ENCODE measurements at regions not wholly inside any gene's neighbourhood (a gene's known extent, or its start where the extent isn't known, plus 50 kb on each side); places are given as distances from the start of the nearest gene placed in this dataset.

GRCh38 chr2:51237626-51238271 lies 205.8 kb upstream of the NRXN1 start:
- DNase-seq (ENCODE audit: low spot score), result no peak

DNA sequence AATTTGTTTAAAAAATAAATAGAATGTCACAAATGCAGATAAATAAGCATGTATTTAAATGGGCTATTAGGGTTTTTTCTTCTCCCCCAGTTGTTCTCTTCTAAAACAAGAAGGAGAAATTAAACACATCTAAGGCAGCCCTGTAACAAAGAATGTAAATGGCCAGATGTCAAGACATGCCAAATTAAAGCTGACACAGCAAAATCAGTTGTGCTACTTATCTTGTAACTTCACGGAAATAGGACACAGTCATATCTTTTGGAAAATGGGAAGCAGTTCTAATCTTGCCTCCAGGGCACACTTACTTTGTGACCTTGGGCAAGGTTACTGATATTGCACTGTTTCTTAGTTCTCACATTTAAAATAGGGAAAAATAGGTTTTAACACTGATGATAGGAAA lies 200.1 kb upstream of the NRXN1 start:
- no peak for DNase-seq (ENCODE audit: low spot score)

DNA sequence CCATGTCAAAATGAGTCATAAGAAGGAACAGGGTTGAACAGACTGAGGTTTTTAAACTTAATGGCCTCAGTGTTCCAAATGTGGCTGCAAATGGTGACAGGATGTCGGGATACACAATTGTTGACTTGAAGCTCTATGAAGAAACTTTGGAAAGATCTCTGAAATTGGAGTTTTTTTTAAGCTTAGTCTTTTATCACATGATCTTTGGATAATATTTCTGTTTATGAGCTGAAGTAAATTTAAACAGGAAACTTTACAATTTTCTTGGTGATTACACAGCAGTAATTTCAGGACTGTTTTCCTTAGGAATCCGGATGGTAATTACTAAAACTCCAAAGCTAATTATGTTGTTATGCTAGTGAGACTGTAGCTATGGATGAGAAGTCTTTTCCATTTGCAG lies 199.1 kb upstream of the NRXN1 start:
- DNase-seq (ENCODE audit: low spot score), result no peak

DNA sequence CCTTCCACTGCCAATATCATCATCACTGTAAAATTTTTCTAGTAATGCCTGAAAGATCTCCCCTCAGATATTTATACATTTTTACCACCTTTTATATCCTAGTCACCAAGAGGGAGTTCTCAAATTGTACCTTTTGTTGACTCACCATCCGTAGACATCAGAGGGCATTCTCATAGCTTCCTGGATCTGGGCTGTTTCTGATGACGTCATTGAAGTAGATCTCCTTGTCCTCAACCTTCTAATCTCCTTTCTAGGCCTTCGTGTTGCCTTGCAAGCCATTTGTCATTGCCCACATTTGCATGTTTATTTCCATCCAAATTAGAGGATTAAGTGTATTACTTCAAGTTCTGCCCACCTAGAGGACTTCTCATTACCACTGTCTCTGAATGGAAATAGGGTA lies 193.4 kb upstream of the NRXN1 start:
- DNase-seq (ENCODE audit: low spot score), result no peak

GRCh38 chr2:51224790-51225189 lies 192.9 kb upstream of the NRXN1 start:
- no peak for DNase-seq (ENCODE audit: low spot score)

DNA sequence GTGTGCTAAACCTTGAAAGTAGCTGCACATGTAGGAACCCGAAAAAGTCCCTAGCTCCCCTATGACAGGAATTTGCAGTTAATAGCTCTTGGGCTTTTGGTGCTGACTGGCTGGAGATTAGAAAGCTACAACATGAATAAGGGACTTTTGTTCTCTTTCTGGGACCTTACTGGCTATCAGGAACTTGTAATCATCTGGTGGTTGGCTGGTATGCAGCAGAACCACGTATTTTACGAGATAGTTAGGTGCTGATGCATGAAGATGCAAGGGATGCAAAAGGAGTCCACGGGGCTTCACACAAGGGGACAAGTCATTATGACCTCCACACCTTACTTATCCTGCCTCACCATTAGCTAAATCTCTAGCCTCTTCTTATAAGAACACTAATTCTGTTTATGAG lies 190.2 kb upstream of the NRXN1 start:
- no peak for DNase-seq (ENCODE audit: low spot score)

GRCh38 chr2:51220606-51221005 lies 188.7 kb upstream of the NRXN1 start:
- DNase-seq (ENCODE audit: low spot score), result no peak

DNA sequence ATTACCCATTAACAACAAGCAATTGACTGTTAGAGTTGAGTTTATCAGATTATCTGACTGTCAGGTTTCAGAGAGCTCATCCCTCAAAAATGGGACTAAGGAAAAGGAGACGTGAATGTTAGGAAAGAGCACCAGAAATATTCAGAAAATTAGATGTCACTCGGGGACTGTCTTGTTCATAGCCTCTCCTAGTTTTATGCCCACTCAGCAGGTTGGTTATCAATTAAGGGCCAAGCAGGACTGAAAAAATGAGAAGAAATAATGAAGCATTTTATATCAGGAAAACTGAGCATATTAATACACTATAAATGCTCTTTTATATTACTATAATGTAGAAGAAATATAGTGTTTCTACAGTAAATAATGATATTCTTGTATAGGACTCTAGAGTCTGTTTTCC lies 188.1 kb upstream of the NRXN1 start:
- no peak for DNase-seq (ENCODE audit: low spot score)

GRCh38 chr2:51219468-51219867 lies 187.5 kb upstream of the NRXN1 start:
- no peak for DNase-seq (ENCODE audit: low spot score)

DNA sequence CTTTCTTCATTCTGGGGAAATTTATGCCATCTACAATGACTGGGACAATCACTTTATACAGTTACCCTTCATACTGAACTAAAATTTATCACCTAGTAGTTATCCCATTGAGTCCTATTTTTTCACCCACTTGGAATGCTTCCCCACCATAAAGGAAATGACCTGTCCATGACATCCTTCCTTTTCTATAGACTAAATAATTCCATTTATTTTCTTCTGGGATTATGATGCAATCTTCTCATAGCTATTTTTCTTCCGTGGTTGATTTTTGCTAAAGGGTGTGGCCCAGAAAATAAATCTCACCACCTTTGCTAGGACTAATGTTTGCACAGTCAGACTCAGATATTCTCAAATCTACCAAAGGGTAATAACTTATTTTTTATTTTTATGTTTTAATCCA lies 186.1 kb upstream of the NRXN1 start:
- DNase-seq (ENCODE audit: low spot score), result no peak

GRCh38 chr2:51213826-51214225 lies 181.9 kb upstream of the NRXN1 start:
- DNase-seq (ENCODE audit: low spot score), result no peak

DNA sequence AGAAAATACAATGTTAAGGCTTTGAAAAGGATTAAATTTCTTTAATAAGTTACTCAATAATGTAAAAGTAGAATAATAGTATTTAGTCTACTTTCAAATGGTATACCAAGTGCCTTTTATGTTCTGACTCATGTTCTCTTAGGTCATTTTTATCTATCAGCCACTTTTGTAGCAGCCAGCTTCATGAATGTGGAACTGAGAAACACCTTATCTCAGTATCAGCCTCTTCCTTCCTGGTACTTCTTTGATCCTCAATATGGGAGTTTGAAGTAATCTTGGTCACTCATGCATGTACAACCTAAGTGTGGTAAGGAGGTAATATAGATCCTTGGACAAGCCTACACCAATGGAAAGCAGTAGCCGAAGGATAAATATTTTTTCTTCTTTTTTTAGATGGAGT lies 180.4 kb upstream of the NRXN1 start:
- DNase-seq (ENCODE audit: low spot score), result no peak

DNA sequence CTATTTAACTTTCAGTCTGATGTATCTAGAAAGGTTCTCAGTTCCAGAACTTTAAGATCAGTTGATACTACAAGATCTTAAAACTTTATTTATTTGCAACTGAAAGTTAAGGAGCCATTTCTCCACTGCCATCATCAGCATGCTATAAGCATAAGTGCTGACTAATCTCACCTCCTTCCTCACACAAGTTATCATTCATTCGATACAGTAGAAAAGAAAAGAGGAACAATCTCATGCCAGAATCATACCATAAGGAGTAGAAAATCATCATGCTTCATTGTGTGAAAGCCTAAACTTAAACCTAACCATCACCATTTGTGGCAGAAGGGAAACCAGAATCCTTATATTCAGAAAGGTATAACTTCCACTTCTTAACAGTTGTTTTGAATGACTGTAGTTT lies 176.6 kb upstream of the NRXN1 start:
- DNase-seq (ENCODE audit: low spot score), result no peak

DNA sequence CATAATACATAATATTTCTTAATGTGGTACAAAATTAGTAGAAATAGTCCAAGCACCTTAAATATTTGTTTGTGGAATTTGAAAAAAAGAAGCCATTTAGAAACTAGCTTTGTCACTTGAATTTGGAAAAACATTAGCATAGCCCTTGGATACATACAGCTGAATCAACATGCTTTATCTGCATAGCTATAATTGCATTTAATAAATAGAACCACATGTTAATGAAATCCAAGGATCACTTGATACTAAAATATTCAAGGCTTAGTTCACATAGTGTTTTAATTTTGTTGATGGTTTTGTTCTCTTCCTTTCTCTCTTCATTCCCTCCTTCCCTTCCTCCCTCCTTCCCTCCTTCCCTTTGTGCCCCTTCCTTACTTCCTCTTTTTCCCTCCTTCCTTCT lies 169.4 kb upstream of the NRXN1 start:
- no peak for DNase-seq (ENCODE audit: low spot score)

GRCh38 chr2:51194656-51195055 lies 162.7 kb upstream of the NRXN1 start:
- DNase-seq (ENCODE audit: low spot score), result no peak

- no peak for DNase-seq (ENCODE audit: low spot score)
These were observed 138.3 kb upstream of the NRXN1 start for GRCh38 chr2:51170273-51170672.

DNA sequence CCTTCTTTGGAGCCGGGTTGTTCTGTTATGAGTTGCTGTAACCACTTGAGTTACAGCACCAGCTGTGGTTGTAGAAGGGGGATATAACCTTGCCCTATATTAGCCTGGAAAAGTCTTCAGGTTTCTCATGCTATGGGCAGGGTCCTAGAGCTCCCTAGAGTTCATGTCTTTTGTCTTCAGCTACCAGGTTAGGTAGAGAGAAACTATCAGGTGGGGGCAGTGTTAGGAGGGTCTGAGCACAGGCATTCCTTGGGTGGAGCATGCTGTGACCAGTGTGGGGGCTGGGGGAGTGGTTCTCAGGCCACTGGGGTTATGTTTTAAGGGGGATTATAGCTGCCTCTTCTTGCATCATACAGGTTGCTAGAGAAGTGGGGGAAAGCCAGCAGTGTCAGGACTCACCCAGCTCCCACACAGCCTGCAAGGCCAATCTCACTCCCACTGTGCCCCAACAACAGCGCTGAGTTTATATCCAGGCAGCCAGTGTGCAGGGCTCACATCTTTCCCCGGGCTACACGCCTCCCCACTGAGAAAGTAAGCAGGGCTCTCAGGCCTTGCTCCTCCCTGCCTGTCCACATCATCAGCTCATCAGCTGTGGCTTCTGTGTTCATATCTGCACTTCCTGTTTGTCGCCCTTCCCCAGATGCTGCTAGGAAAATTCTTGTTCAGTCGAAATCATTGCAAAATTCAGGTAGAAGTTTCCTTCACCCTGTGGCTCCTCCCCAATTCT lies 133.8 kb upstream of the NRXN1 start:
- no peak for DNase-seq (ENCODE audit: low spot score)

DNA sequence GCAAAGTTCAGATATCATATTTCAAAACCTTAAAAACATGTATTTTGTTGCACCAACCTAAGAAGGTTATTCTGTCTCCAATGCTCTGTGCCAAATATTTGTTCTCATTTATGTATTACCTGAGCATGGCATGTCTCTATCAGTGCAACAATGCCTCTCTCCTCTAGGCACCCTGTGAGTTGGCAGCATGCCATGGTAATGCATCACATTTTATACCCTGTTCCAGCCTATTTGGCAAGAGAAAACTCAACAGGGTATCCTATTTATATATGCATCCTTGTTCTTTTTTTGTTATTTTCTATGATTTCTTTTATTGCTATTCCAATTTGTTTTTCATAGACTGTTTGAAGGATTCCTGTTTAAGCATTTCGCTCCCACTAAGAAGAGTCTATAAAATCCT lies 126.3 kb upstream of the NRXN1 start:
- no peak for DNase-seq (ENCODE audit: low spot score)

- peak; percentile 3 for DNase-seq (ENCODE audit: low spot score)
These were observed 121.3 kb upstream of the NRXN1 start for GRCh38 chr2:51153236-51153635.

GRCh38 chr2:51151490-51152140 lies 119.7 kb upstream of the NRXN1 start:
- DNase-seq (ENCODE audit: low spot score), result no peak

- DNase-seq (ENCODE audit: low spot score), result no peak
These were observed 117.8 kb upstream of the NRXN1 start for GRCh38 chr2:51149725-51150124.

DNA sequence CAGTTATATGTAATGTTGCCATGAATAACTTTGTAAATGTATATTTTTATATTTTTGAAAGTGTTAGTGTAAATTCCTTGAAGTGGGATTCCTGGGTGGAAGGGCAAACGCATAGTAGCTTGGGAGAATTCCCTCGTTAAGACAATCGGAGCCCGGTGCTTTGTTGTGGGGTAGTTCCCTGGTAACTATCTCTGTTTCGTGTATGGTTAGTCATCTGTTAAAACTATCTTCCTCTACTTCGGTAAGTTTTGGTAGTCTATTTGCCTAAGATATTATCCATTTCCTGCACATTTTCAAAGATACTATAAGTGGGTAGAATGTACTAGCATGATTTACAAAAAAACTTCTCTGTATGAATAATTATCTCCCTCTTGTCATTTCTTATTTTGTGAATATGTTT lies 113.8 kb upstream of the NRXN1 start:
- no peak for DNase-seq (ENCODE audit: low spot score)

GRCh38 chr2:51120754-51121280 lies 88.9 kb upstream of the NRXN1 start:
- no peak for DNase-seq (ENCODE audit: low spot score)

Measured in pons (tissue), 1 donor.